K562 (cell line): ENCODE measurements at regions not wholly inside any gene's neighbourhood (a gene's known extent, or its start where the extent isn't known, plus 50 kb on each side); places are given as distances from the start of the nearest gene placed in this dataset.

ENCODE experiments used
- ATAC-seq: fragments of 200-7000 bp; cut with Tn5 transposase; 3 replicates; pipeline ENCODE4 v1.9.1; 2020; ENCODE audit warnings: moderate library complexity
- BruUV-seq: library from RNA; stranded (reverse); fragments of 400-500 nt; replicated peaks from 2 replicates; lab custom pipeline; 2021; lab: Mats Ljungman, UMichigan
- CTCF ChIA-PET: fragments of 300-600 bp; formaldehyde crosslinking; extraction: SDS; loops from one replicate; lab custom pipeline; 2021; ENCODE audit warnings: low intra/inter-chr PET ratio; lab: Yijun Ruan, JAX
- POLR2A ChIA-PET: fragments of 300-600, 350-650 bp; sonication (Branson Sonifier 250); formaldehyde crosslinking; extraction: SDS; loops from one replicate; lab custom pipeline; 2021; ENCODE audit warnings: antibody characterized with exemption, inconsistent platforms; lab: Yijun Ruan, JAX
- DNase-seq, 4 experiments: peaks; one replicate each; pipeline versions ENCODE4 v3.0.0 to v3.0.0-alpha.2; 2011 to 2018; ENCODE audit warnings: low spot score in 3 of 4, mixed read lengths in 3 of 4; ENCODE audit errors: extremely low read depth in 1 of 4
- FAIRE-seq: peaks from 2 replicates; lab custom pipeline; 2011; peaks lifted over from hg19 to GRCh38; lab: Jason Lieb, UNC
- H2AFZ ChIP-seq: 2 replicates; pipeline ENCODE4 v1.6.0; 2011; ENCODE audit warnings: low read depth, low read length, control low read depth, inconsistent platforms
- H3K27ac ChIP-seq: fragments of 200-600 bp; 3 replicates; pipeline ENCODE4 v1.8.0; 2011; ENCODE audit warnings: low read depth, mild to moderate bottlenecking, control low read depth, inconsistent platforms, low read length, moderate library complexity, mixed read lengths; ENCODE audit errors: extremely low read depth
- H3K27me3 ChIP-seq, 2 experiments: fragments of 300-600 bp in 1 of 2; 2 replicates in 1 of 2; 3 replicates in 1 of 2; pipeline versions ENCODE4 v1.6.0 to v1.8.0; 2011; ENCODE audit warnings: inconsistent platforms in 2 of 2, low read length in 2 of 2, mild to moderate bottlenecking in 1 of 2, mixed read lengths in 1 of 2, moderate library complexity in 1 of 2; ENCODE audit not compliant: control insufficient read depth in 2 of 2, insufficient read depth in 2 of 2
- H3K36me3 ChIP-seq: fragments of 300-600 bp; 3 replicates; pipeline ENCODE4 v1.8.0; 2011; ENCODE audit warnings: mild to moderate bottlenecking, low read length, inconsistent platforms; ENCODE audit not compliant: control insufficient read depth, insufficient read depth
- H3K4me1 ChIP-seq, 2 experiments: fragments of 200-600 bp in 1 of 2; replicated peaks in 1 of 2; 2 replicates in 1 of 2; 3 replicates in 1 of 2; pipeline versions ENCODE4 v1.5.1 to v1.8.0; 2011; ENCODE audit warnings: inconsistent platforms in 2 of 2, low read length in 2 of 2, mild to moderate bottlenecking in 1 of 2, mixed read lengths in 1 of 2, moderate library complexity in 1 of 2; ENCODE audit not compliant: control insufficient read depth in 2 of 2, insufficient read depth in 2 of 2
- H3K4me2 ChIP-seq: 2 replicates; pipeline ENCODE4 v1.6.1; 2011; ENCODE audit warnings: low read length, control low read depth, inconsistent platforms, mixed read lengths; ENCODE audit not compliant: insufficient read depth
- H3K4me3 ChIP-seq: fragments of 200-600 bp; sonication (generic), shearing (Covaris generic); 2 replicates; pipeline ENCODE4 v1.5.1; 2016; ENCODE audit warnings: control low read depth, inconsistent platforms
- H3K79me2 ChIP-seq: fragments of 200-600 bp; 3 replicates; pipeline ENCODE4 v1.8.0; 2011; ENCODE audit warnings: low read length, inconsistent platforms; ENCODE audit not compliant: control insufficient read depth, insufficient read depth
- H3K9ac ChIP-seq, 2 experiments: 2 replicates each; pipeline versions ENCODE4 v1.6.0 to v1.6.1; 2011; ENCODE audit warnings: low read depth in 2 of 2, low read length in 2 of 2, control low read depth in 1 of 2, inconsistent platforms in 1 of 2, mild to moderate bottlenecking in 1 of 2, mixed read lengths in 1 of 2; ENCODE audit not compliant: insufficient read depth in 1 of 2
- H3K9me1 ChIP-seq: one replicate; pipeline ENCODE4 v1.6.0; 2011; ENCODE audit warnings: inconsistent platforms, mild to moderate bottlenecking, low read length, moderate library complexity; ENCODE audit not compliant: control insufficient read depth, insufficient read depth
- H3K9me3 ChIP-seq: replicated peaks from 2 replicates; pipeline ENCODE4 v1.5.1; 2011; ENCODE audit warnings: low read depth, low read length, inconsistent platforms; ENCODE audit not compliant: control insufficient read depth, insufficient read depth
- H4K20me1 ChIP-seq: replicated peaks from 2 replicates; pipeline ENCODE4 v1.6.1; 2011; ENCODE audit warnings: low read length, inconsistent platforms, mixed read lengths; ENCODE audit not compliant: control insufficient read depth, insufficient read depth
- ATF1 ChIP-seq, 2 experiments: fragments of 450-650 bp in 1 of 2; IDR thresholded peaks; 2 replicates each; pipeline ENCODE4 v1.6.1; 2016; ENCODE audit warnings: missing compliant biosample characterization in 1 of 2, missing genetic modification characterization in 1 of 2
- CBFA2T2 ChIP-seq: fragments of 450-650 bp; conservative IDR thresholded peaks from 2 replicates; pipeline ENCODE4 v1.6.1; 2017; ENCODE audit warnings: mild to moderate bottlenecking
- ERF ChIP-seq: fragments of 450-650 bp; formaldehyde crosslinking; IDR thresholded peaks from 2 replicates; pipeline ENCODE4 v1.4.0; 2020; ENCODE audit warnings: mild to moderate bottlenecking, mixed read lengths
- FIP1L1 ChIP-seq: fragments of 200-400 bp; formaldehyde crosslinking; IDR thresholded peaks from 2 replicates; pipeline ENCODE4 v1.6.1; 2018; ENCODE audit warnings: mild to moderate bottlenecking, low read depth, low read length; ENCODE audit not compliant: poor library complexity, severe bottlenecking
- NR2C1 ChIP-seq, 2 experiments: fragments of 450-650 bp; IDR thresholded peaks; 2 replicates each; pipeline ENCODE4 v1.6.1; 2017; ENCODE audit warnings: mild to moderate bottlenecking in 2 of 2, antibody characterized with exemption in 1 of 2, inconsistent platforms in 1 of 2, missing compliant biosample characterization in 1 of 2, missing genetic modification characterization in 1 of 2
- NUFIP1 ChIP-seq: fragments of 450-650 bp; IDR thresholded peaks from 2 replicates; pipeline ENCODE4 v1.6.1; 2018; ENCODE audit not compliant: partially characterized antibody
- PRPF4 ChIP-seq: fragments of 200-400 bp; formaldehyde crosslinking; IDR thresholded peaks from one replicate; pipeline ENCODE4 v1.6.1; 2017; ENCODE audit warnings: low read length, low read depth, mild to moderate bottlenecking; ENCODE audit not compliant: insufficient read depth, poor library complexity, severe bottlenecking
- RAD51 ChIP-seq: fragments of 450-650 bp; IDR thresholded peaks from 2 replicates; pipeline ENCODE4 v1.7.1; 2016; ENCODE audit warnings: low read depth, mild to moderate bottlenecking, borderline replicate concordance
- SIX5 ChIP-seq, 2 experiments: IDR thresholded peaks; 2 replicates each; pipeline ENCODE4 v1.6.1; 2011; ENCODE audit warnings: low read length in 2 of 2, borderline replicate concordance in 1 of 2, low read depth in 1 of 2, mild to moderate bottlenecking in 1 of 2, moderate library complexity in 1 of 2; ENCODE audit not compliant: insufficient read depth in 1 of 2
- SMARCB1 ChIP-seq: IDR thresholded peaks from 2 replicates; pipeline ENCODE4 v1.6.1; 2011; ENCODE audit warnings: improper control_type of control experiment, low read depth; ENCODE audit not compliant: insufficient read length
- TARDBP ChIP-seq: fragments of 450-650 bp; IDR thresholded peaks from 2 replicates; pipeline ENCODE4 v1.6.1; 2016
- ZKSCAN1 ChIP-seq: fragments of 150-350 bp; IDR thresholded peaks from 2 replicates; pipeline ENCODE4 v1.6.1; 2016; ENCODE audit warnings: low read depth, low read length
- ZNF324 ChIP-seq: fragments of 250-450 bp; sonication (Bioruptor Pico); IDR thresholded peaks from 2 replicates; pipeline ENCODE4 v1.4.0; 2020; ENCODE audit warnings: mild to moderate bottlenecking
- ZNF584 ChIP-seq: fragments of 200-800 bp; sonication (Bioruptor generic); IDR thresholded peaks from 2 replicates; pipeline ENCODE4 v1.6.1; 2016; ENCODE audit warnings: low read depth, mild to moderate bottlenecking, missing genetic modification characterization, missing compliant biosample characterization
- WGBS: fragments of 100-300 bp; shearing (Covaris generic); methylation state at CpG from one replicate; pipeline ENCODE4 v1.1.6; 2016; ENCODE audit warnings: low coverage, mixed read lengths; ENCODE audit not compliant: insufficient coverage; ENCODE audit errors: missing lambda C conversion rate; 5-methylcytosine and 5-hydroxymethylcytosine counted together
- in situ Hi-C: fragments of 300-500 bp; cut with MboI; formaldehyde crosslinking; loops from 4 replicates; pipeline ENCODE4 v1.15.0; 2018; ENCODE audit warnings: inconsistent platforms, mixed read lengths
- intact Hi-C: fragments of 100-400 bp; cut with micrococcal nuclease; formaldehyde crosslinking; loops from 2 replicates; pipeline ENCODE4 v1.14.2; 2022

DNA sequence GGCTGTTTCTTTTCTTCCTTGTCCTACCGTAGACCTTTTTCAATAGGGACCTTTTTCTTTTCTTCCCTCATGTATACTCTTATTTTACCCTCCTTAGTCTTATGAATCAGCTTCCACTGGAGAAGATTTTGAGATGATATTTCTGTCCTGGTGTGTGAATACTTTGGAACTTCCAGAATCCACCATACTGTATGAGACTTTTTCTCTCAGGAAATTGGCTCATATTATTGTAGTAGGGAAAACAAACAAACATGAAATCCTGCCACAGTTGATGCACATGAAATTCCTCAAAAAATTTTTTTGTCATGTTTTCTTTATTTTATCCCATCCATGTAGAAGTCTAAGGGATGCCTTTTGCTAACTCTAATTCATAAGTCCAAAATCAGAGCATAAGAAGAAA, 289.3 kb upstream of the PLSCR5 start:
- WGBS: no CpG with 5 or more reads among the region's 1 CpG
- DNase-seq: no peak
- ChIA-PET CTCF (no interaction called here), POLR2A (no interaction called here)
- no peak overlapping the region for H3K27ac ChIP-seq
- no peak overlapping the region for H3K9ac ChIP-seq
- in situ Hi-C loops: no loop called here
- H2AFZ ChIP-seq: no peak overlapping the region
- H3K9me1 ChIP-seq: no peaks in the 10 kb centered on the region
- no peak for FAIRE-seq
- intact Hi-C loops: no loop called here
- no TSS peak for BruUV-seq
- no peaks in the 10 kb centered on the region for H3K9me3 ChIP-seq
- no peak overlapping the region for H3K4me2 ChIP-seq
- H3K27me3 ChIP-seq: no peaks in the 10 kb centered on the region
- H3K79me2 ChIP-seq: no peaks in the 10 kb centered on the region
- TF ChIP-seq NUFIP1 (no peak), RAD51 (no peak), ATF1 (CRISPR knock-in tag; IDR thresholded peaks at IDR 0.05) (no peak), ATF1 (tag; IDR thresholded peaks at IDR 0.05) (no peak)
- no peaks in the 10 kb centered on the region for H3K4me1 ChIP-seq
- no peaks in the 10 kb centered on the region for H3K36me3 ChIP-seq
- ATAC-seq: no peak
- H3K4me3 ChIP-seq: no peak overlapping the region
- H4K20me1 ChIP-seq: no peaks in the 10 kb centered on the region

DNA sequence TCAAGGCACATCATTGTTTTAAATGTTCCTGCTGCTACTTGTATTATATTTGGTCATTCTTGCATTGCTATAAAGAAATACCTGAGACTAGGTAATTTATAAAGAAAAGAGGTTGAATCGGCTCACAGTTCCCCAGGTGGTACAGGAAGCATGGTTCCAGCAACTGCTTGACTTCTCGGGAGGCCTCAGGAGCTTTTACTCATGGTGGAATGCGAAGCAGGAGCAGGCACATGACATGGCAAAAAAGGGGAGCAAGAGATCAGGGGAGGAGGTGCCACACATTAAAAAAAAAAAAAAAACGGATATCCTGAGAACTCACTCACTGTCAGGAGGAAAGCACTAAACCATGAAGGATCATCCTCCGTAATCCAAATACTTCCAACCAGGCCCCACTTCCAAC, 286.9 kb upstream of the PLSCR5 start:
- Histone ChIP-seq H3K4me2 (no peak overlapping the region), H3K27ac (no peak overlapping the region), H3K27me3 (no peaks in the 10 kb centered on the region), H3K79me2 (no peaks in the 10 kb centered on the region), H3K36me3 (no peaks in the 10 kb centered on the region), H3K9me1 (no peaks in the 10 kb centered on the region), H4K20me1 (no peaks in the 10 kb centered on the region), H3K9ac (no peak overlapping the region), H3K9me3 (no peaks in the 10 kb centered on the region), H3K4me3 (no peak overlapping the region), H3K4me1 (no peaks in the 10 kb centered on the region), H2AFZ (no peak overlapping the region)
- BruUV-seq: no TSS peak
- DNase-seq: no peak
- FAIRE-seq: no peak
- ChIA-PET POLR2A (no interaction called here), CTCF (no interaction called here)
- intact Hi-C loops (no loop called here), in situ Hi-C loops (no loop called here)
- 2% methylated on average over 5 of the region's 5 CpGs for WGBS
- ATAC-seq: no peak
- TF ChIP-seq NR2C1 (IDR thresholded peaks at IDR 0.05) (no peak), NR2C1 (tag; IDR thresholded peaks at IDR 0.05) (no peak), ZKSCAN1 (no peak), ERF (CRISPR knock-in tag) (no peak), CBFA2T2 (no peak), ZNF324 (no peak), ZNF584 (CRISPR knock-in tag) (no peak), SIX5 (IDR thresholded peaks at IDR 0.05; ENCODE audit: borderline replicate concordance in 1 of 2, insufficient read depth in 1 of 2, low read depth in 1 of 2, low read length in 2 of 2) (no peak), PRPF4 (no peak), FIP1L1 (no peak), TARDBP (no peak), SMARCB1 (no peak)
